ENCODE measurements at regions not wholly inside any gene's neighbourhood (a gene's known extent, or its start where the extent isn't known, plus 50 kb on each side); places are given as distances from the start of the nearest gene placed in this dataset.

DNA sequence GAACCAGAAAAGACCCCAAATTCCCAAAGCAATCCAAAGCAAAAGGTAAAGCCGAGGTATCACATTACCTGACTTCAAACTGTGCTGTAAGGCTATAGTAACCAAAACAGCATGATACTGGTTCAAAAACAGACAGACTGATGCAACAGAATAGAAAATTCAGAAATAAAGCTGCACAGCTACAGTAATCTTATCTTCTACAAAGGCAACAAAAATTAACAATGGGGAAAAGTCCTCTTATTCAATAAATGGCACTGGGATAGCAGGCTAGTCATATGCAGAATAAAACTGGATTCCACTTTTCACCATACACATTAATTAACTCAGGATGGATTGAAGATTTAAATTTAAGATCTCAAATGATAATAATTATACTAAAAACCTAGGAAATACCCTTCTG is 392.6 kb upstream of the CBLB start:
- TF ChIP-seq, protein P1, sequence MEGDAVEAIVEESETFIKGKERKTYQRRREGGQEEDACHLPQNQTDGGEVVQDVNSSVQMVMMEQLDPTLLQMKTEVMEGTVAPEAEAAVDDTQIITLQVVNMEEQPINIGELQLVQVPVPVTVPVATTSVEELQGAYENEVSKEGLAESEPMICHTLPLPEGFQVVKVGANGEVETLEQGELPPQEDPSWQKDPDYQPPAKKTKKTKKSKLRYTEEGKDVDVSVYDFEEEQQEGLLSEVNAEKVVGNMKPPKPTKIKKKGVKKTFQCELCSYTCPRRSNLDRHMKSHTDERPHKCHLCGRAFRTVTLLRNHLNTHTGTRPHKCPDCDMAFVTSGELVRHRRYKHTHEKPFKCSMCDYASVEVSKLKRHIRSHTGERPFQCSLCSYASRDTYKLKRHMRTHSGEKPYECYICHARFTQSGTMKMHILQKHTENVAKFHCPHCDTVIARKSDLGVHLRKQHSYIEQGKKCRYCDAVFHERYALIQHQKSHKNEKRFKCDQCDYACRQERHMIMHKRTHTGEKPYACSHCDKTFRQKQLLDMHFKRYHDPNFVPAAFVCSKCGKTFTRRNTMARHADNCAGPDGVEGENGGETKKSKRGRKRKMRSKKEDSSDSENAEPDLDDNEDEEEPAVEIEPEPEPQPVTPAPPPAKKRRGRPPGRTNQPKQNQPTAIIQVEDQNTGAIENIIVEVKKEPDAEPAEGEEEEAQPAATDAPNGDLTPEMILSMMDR (IDR thresholded peaks at IDR 0.05) = no peak
- TF ChIP-seq POLR2A (IDR thresholded peaks at IDR 0.05) = no peak

Data from Peyer's patch (tissue), 4 donors.